Heart left ventricle (tissue), 13 donors: ENCODE measurements at regions not wholly inside any gene's neighbourhood (a gene's known extent, or its start where the extent isn't known, plus 50 kb on each side); places are given as distances from the start of the nearest gene placed in this dataset.

ENCODE experiments used
- CTCF ChIP-seq, 12 donors: fragments of 200-600 bp; sonication (generic) in 4 of 12; IDR thresholded peaks; one replicate each; pipeline versions ENCODE4 v1.5.0 to v1.8.0; 2018 to 2022; ENCODE audit warnings: antibody characterized with exemption in 12 of 12, mild to moderate bottlenecking in 5 of 12
- POLR2A ChIP-seq, 2 donors: fragments of 450-650 bp; IDR thresholded peaks; one replicate each; pipeline ENCODE4 v1.6.1; 2017; ENCODE audit warnings: antibody characterized with exemption in 2 of 2, mild to moderate bottlenecking in 2 of 2, moderate library complexity in 2 of 2
- donor health status: ischemic (EF 13 %, LVEDD 7.1; RV severe dilation, severe dysfunction).
- donor health status: DM: no; HTN: yes; CAD: no.
- donor health status: DM: no; HTN: no; CAD: no.
- donor health status: ischemic (EF 25% LVEDD 6.9; RV normal size, moderate dysfunction).
- donor health status: ischemic (EF 25% LVEDD 5.7; RV mildly dilated, moderate dysfunction).
- donor health status: ischemic (EF 35%, LVEDD 5.7; RV mildly dilated, moderate dysfunction).
- donor health status: nonischemic (EF 11% LVEDD 7.7; RV severe dilation, severe dysfunction).
- donor health status: DM: yes; HTN: yes; CAD: no.
- donor health status: PGD.
- donor health status: ischemic (EF 29% LVEDD 5.4; RV normal size, mild dysfunction).
- donor health status: nonischemic (EF 23%, LVEDD 6.1; RV moderate dilation, normal function).

DNA sequence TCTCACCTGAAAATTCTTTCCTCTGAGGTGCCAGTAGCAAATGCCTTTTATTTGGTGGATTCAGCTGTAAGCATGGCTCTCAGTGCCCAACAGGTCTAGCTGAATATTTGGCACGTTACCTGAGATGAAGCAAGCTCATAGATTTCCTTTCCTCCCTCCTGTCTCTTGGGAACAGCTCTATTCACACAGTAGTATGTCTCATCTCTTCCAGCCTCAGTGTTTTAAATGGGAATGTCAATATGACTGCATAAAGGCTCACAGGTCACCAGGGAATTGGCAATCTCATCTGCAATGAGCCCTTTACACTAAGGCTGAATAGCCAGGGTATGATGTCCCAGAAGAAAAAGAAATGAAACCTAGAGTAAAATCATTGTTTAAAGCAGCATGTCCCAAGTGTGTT, 733.5 kb downstream of the NTRK3 start:
- TF ChIP-seq POLR2A (IDR thresholded peaks at IDR 0.05) (no peak), CTCF (IDR thresholded peaks at IDR 0.05) (no peak)
